HCT116 (cell line): ENCODE measurements at regions not wholly inside any gene's neighbourhood (a gene's known extent, or its start where the extent isn't known, plus 50 kb on each side); places are given as distances from the start of the nearest gene placed in this dataset.

Experiments
- ATAC-seq: fragments of 200-7000 bp; cut with Tn5 transposase; 2 replicates; pipeline ENCODE4 v1.9.1; 2020; ENCODE audit warnings: mild to moderate bottlenecking, moderate library complexity
- BruUV-seq: library from RNA; stranded (reverse); fragments of 400-500 nt; replicated peaks from 2 replicates; lab custom pipeline; 2021; lab: Mats Ljungman, UMichigan
- CTCF ChIA-PET: fragments of 300-600 bp; sonication (Branson Sonifier 250); formaldehyde crosslinking; loops from one replicate; lab custom pipeline; 2021; ENCODE audit warnings: antibody characterized with exemption; lab: Charles Lee
- POLR2A ChIA-PET: fragments of 300-600, 350-600 bp; sonication (Branson Sonifier 250); formaldehyde crosslinking; loops from one replicate; lab custom pipeline; 2021; ENCODE audit warnings: antibody characterized with exemption; lab: Charles Lee
- RAD21 ChIA-PET, 2 experiments: fragments of 300-600 bp; sonication (Branson Sonifier 250); formaldehyde crosslinking; loops; one replicate each; lab custom pipeline; 2023; ENCODE audit warnings: low total read pairs in 2 of 2; ENCODE audit not compliant: uncharacterized antibody in 2 of 2, unreplicated experiment in 2 of 2, low non-redundant PET in 1 of 2; lab: Charles Lee
- DNase-seq: peaks from one replicate; pipeline ENCODE4 v3.0.0-alpha.2; 2010; ENCODE audit warnings: low read depth, low spot score
- H2AFZ ChIP-seq: fragments of 200-600 bp; shearing (Covaris generic), sonication (generic); 2 replicates; pipeline ENCODE4 v1.6.1; 2017; ENCODE audit warnings: low read depth, mixed run types, mixed read lengths, antibody characterized with exemption, low read length; ENCODE audit not compliant: poor library complexity, severe bottlenecking
- H3K27ac ChIP-seq: 2 replicates; pipeline ENCODE4 v1.5.1; 2012; ENCODE audit warnings: low read depth, low read length
- H3K27me3 ChIP-seq: fragments of 200-600 bp; sonication (generic); 2 replicates; pipeline ENCODE4 v1.6.1; 2016; ENCODE audit warnings: mixed run types, low read length, mixed read lengths; ENCODE audit not compliant: insufficient read depth
- H3K36me3 ChIP-seq, 2 experiments: fragments of 200-500 bp in 1 of 2; fragments of 200-600 bp in 1 of 2; sonication (Bioruptor generic) in 1 of 2; sonication (generic) in 1 of 2; 2 replicates each; pipeline versions ENCODE4 v1.5.1 to v1.6.1; 2014 to 2016; ENCODE audit warnings: low read length in 2 of 2, inconsistent platforms in 1 of 2, mixed read lengths in 1 of 2, mixed run types in 1 of 2; ENCODE audit not compliant: insufficient read depth in 2 of 2, control insufficient read depth in 1 of 2
- H3K4me1 ChIP-seq, 2 experiments: fragments of 200-600 bp in 1 of 2; sonication (generic) in 1 of 2; 2 replicates each; pipeline versions ENCODE4 v1.5.1 to v1.6.1; 2012 to 2017; ENCODE audit warnings: low read length in 2 of 2, inconsistent platforms in 1 of 2, mild to moderate bottlenecking in 1 of 2, mixed read lengths in 1 of 2, mixed run types in 1 of 2, moderate library complexity in 1 of 2; ENCODE audit not compliant: insufficient read depth in 2 of 2, control insufficient read depth in 1 of 2
- H3K4me2 ChIP-seq: fragments of 200-600 bp; sonication (generic); 2 replicates; pipeline ENCODE4 v1.6.1; 2017; ENCODE audit warnings: mixed run types, low read length, mixed read lengths
- H3K4me3 ChIP-seq, 2 experiments: fragments of 200-600 bp in 1 of 2; sonication (generic) in 1 of 2; replicated peaks in 1 of 2; 2 replicates each; pipeline ENCODE4 v1.5.1; 2011 to 2016; ENCODE audit warnings: low read length in 2 of 2, control low read depth in 1 of 2, low read depth in 1 of 2, mild to moderate bottlenecking in 1 of 2, mixed read lengths in 1 of 2, mixed run types in 1 of 2
- H3K79me2 ChIP-seq: fragments of 200-600 bp; sonication (generic); 2 replicates; pipeline ENCODE4 v1.6.1; 2017; ENCODE audit warnings: mild to moderate bottlenecking, mixed run types, low read length, moderate library complexity, mixed read lengths; ENCODE audit not compliant: insufficient read depth
- H3K9ac ChIP-seq: fragments of 200-600 bp; sonication (generic); 2 replicates; pipeline ENCODE4 v1.6.1; 2016; ENCODE audit warnings: low read length, mixed read lengths
- H3K9me2 ChIP-seq: fragments of 200-600 bp; sonication (generic), shearing (Covaris generic); 2 replicates; pipeline ENCODE4 v1.6.1; 2017; ENCODE audit warnings: mixed run types, mild to moderate bottlenecking, moderate library complexity; ENCODE audit not compliant: insufficient read depth
- H3K9me3 ChIP-seq, 2 experiments: fragments of 200-500 bp in 1 of 2; fragments of 200-600 bp in 1 of 2; sonication (Bioruptor generic) in 1 of 2; sonication (generic) in 1 of 2; 2 replicates each; pipeline ENCODE4 v1.6.1; 2014 to 2017; ENCODE audit warnings: low read length in 2 of 2, mixed read lengths in 2 of 2, inconsistent platforms in 1 of 2, low read depth in 1 of 2, mild to moderate bottlenecking in 1 of 2, mixed run types in 1 of 2, moderate library complexity in 1 of 2; ENCODE audit not compliant: control insufficient read depth in 1 of 2, insufficient read depth in 1 of 2
- H4K20me1 ChIP-seq: fragments of 200-600 bp; sonication (generic), shearing (Covaris generic); 2 replicates; pipeline ENCODE4 v1.6.1; 2017; ENCODE audit warnings: mixed run types, mild to moderate bottlenecking, moderate library complexity; ENCODE audit not compliant: insufficient read depth
- ATF3 ChIP-seq: IDR thresholded peaks from 2 replicates; pipeline ENCODE4 v1.6.1; 2012
- EZH2 ChIP-seq: fragments of 200-600 bp; sonication (generic); IDR thresholded peaks from 2 replicates; pipeline ENCODE4 v1.6.1; 2017; ENCODE audit warnings: antibody characterized with exemption, mixed run types
- FOSL1 ChIP-seq: IDR thresholded peaks from 2 replicates; pipeline ENCODE4 v1.6.1; 2012; ENCODE audit warnings: low read depth
- MAX ChIP-seq: IDR thresholded peaks from 2 replicates; pipeline ENCODE4 v1.6.1; 2012
- POLR2A ChIP-seq: IDR thresholded peaks from 2 replicates; pipeline ENCODE4 v1.7.0; 2011; ENCODE audit warnings: borderline replicate concordance; ENCODE audit not compliant: insufficient read depth, insufficient read length; ENCODE audit errors: extremely low read depth
- POLR2AphosphoS5 ChIP-seq: IDR thresholded peaks from 2 replicates; pipeline ENCODE4 v1.6.1; 2011; ENCODE audit warnings: mild to moderate bottlenecking, low read depth, low read length, moderate library complexity
- REST ChIP-seq: IDR thresholded peaks from 2 replicates; pipeline ENCODE4 v1.6.1; 2012; ENCODE audit warnings: low read depth
- SP1 ChIP-seq: IDR thresholded peaks from 2 replicates; pipeline ENCODE4 v1.6.1; 2012; ENCODE audit warnings: low read depth
- YY1 ChIP-seq: IDR thresholded peaks from 2 replicates; pipeline ENCODE4 v1.6.1; 2011; ENCODE audit warnings: low read length, low read depth, moderate library complexity, mild to moderate bottlenecking; ENCODE audit not compliant: insufficient replicate concordance; ENCODE audit errors: extremely low read depth
- ZBTB33 ChIP-seq: IDR thresholded peaks from 2 replicates; pipeline ENCODE4 v1.6.1; 2011; ENCODE audit warnings: mild to moderate bottlenecking, low read length, moderate library complexity; ENCODE audit not compliant: insufficient replicate concordance; ENCODE audit errors: extremely low read depth
- intact Hi-C: fragments of 100-400 bp; cut with micrococcal nuclease; formaldehyde crosslinking; loops from 2 replicates; pipeline ENCODE4 v1.10.0; 2022

- no peak for TF ChIP-seq ZBTB33
- TF ChIP-seq POLR2AphosphoS5: no peak
- TF ChIP-seq SP1: no peak
- TF ChIP-seq EZH2: no peak
- no peak for TF ChIP-seq ATF3
- no peak for TF ChIP-seq FOSL1
- TF ChIP-seq POLR2A: no peak
- TF ChIP-seq MAX: no peak
- TF ChIP-seq REST: no peak
- TF ChIP-seq YY1: no peak
- TF ChIP-seq, all 23 proteins: peak for 0
- H3K4me1 ChIP-seq: no peaks in the 10 kb centered on the region
- no peaks in the 10 kb centered on the region for H3K79me2 ChIP-seq
- no peak overlapping the region for H3K9ac ChIP-seq
- CTCF ChIA-PET: no interaction called here
- no peak overlapping the region for H3K27ac ChIP-seq
- POLR2A ChIA-PET: no interaction called here
- peaks cover 5% of the 10 kb centered on the region; the same call in 1 of the 2 replicates for H3K27me3 ChIP-seq
- intact Hi-C loops: no loop called here
- RAD21 ChIA-PET: no interaction called here
- DNase-seq (no peak), ATAC-seq (no peak)
- BruUV-seq: no TSS peak
- no peaks in the 10 kb centered on the region for H3K9me2 ChIP-seq
- H3K4me2 ChIP-seq: no peak overlapping the region
- H2AFZ ChIP-seq: no peak overlapping the region
- no peaks in the 10 kb centered on the region for H3K9me3 ChIP-seq
- no peaks in the 10 kb centered on the region for H3K36me3 ChIP-seq
- no peak overlapping the region for H3K4me3 ChIP-seq
- H4K20me1 ChIP-seq: no peaks in the 10 kb centered on the region
Observed at GRCh38 chr11:76260296-76260925, 54.1 kb upstream of the WNT11 start.
